Suprapubic skin (tissue), 4 donors: ENCODE measurements at regions not wholly inside any gene's neighbourhood (a gene's known extent, or its start where the extent isn't known, plus 50 kb on each side); places are given as distances from the start of the nearest gene placed in this dataset.

Source experiments
- EP300 ChIP-seq: sonication (generic); formaldehyde crosslinking; IDR thresholded peaks from one replicate; pipeline ENCODE4 v1.6.1; 2017; ENCODE audit warnings: antibody characterized with exemption
- POLR2AphosphoS5 ChIP-seq, 3 donors: sonication (generic); formaldehyde crosslinking; IDR thresholded peaks; one replicate each; pipeline ENCODE4 v1.6.1; 2017; ENCODE audit warnings: antibody characterized with exemption in 3 of 3

DNA sequence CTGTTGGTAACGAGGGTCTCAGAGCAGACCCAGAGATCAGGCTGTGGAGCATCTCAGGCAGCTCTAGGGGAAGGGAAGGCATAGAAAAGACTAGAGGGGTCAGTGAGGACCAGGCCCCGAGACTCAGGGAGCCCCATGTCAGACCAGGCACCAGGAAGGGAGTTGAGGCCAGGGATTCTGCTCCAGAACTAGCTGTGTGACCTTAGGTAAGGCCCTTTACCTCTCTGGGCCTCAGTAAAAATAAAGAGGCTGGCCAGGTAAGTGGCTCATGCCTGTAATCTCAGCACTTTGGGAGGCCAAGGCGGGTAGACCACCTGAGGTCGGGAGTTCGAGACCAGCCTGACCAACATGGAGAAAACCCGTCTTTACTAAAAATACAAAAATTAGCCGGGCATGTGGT, 176.4 kb upstream of the IER5L start:
- no peak for TF ChIP-seq EP300
- TF ChIP-seq POLR2AphosphoS5 (IDR thresholded peaks at IDR 0.05) = no peak
